NT2/D1 (cell line): ENCODE measurements at regions not wholly inside any gene's neighbourhood (a gene's known extent, or its start where the extent isn't known, plus 50 kb on each side); places are given as distances from the start of the nearest gene placed in this dataset.

ENCODE experiments used
- YY1 ChIP-seq: IDR thresholded peaks from 2 replicates; pipeline ENCODE4 v1.6.1; 2011; ENCODE audit not compliant: insufficient read length, insufficient read depth
- ZNF274 ChIP-seq: IDR thresholded peaks from 2 replicates; pipeline ENCODE4 v1.6.1; 2011; ENCODE audit warnings: mild to moderate bottlenecking, low read depth, low read length

DNA sequence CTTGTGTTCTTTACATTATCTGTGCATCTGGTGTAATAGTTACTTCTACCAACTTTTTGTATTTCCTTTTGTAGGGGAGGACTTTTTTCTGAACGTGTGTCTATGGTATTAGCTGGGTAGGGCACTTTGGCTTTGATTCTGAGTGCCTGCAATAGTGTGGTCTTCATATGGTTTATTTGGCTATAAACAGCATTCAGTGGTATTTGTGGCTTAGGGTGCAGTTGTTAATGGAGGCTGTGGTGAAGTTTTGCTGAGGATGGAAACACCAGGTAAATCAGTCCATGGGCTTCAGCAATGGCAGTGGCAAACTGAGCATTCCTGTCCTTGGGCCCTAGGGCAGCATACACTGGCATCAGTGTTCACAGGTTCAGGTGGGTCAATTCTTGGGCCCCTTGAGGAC lies 230.6 kb upstream of the CTNNB1 start:
- TF ChIP-seq ZNF274, result no peak
- TF ChIP-seq YY1, result no peak
